HG03045 (cell line): ENCODE measurements at regions not wholly inside any gene's neighbourhood (a gene's known extent, or its start where the extent isn't known, plus 50 kb on each side); places are given as distances from the start of the nearest gene placed in this dataset.

ENCODE experiments used
- ATAC-seq: cut with Tn5 transposase; IDR thresholded peaks from one replicate; pipeline ENCODE4 v1.9.1; 2021; ENCODE audit warnings: mild to moderate bottlenecking, moderate library complexity; ENCODE audit not compliant: unreplicated experiment

DNA sequence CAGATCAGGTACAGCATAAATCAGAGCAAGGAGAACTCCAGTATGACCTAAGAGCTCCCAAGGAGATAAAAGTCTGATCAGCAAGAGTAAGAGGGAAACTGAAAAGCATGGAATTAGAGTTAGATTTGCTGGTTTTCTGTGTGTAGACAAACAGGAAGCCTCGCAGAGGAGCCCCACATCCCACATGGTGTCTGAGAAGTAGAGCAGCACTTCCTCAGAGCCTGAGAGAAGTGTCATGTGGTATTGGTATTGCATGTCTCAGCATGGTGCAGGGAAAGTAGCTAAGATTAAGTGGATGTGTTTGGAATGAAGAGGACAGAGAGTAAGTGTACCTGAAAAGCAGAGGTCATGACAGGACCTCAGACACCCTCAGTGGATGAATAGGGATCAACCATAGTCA, 175.4 kb upstream of the GBE1 start:
- ATAC-seq, result no peak

DNA sequence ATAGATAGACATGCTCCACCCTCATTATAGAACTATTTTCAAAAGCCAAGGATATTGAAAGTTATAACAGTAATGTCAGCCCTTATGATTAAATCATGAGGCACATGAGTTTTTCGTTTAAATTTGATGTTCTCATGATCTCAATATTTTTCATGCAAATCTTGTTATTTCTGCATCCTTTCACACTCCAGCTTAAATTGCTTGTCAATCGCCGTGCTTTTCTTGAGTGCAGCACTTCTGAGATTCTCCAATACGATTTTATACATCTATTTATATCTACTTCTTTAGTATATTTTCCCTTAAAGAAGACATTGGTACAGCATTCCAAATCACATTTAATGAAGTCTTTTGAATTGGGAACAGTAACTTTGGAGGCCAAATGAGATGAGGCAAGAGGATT, 171.2 kb upstream of the GBE1 start:
- no peak for ATAC-seq

DNA sequence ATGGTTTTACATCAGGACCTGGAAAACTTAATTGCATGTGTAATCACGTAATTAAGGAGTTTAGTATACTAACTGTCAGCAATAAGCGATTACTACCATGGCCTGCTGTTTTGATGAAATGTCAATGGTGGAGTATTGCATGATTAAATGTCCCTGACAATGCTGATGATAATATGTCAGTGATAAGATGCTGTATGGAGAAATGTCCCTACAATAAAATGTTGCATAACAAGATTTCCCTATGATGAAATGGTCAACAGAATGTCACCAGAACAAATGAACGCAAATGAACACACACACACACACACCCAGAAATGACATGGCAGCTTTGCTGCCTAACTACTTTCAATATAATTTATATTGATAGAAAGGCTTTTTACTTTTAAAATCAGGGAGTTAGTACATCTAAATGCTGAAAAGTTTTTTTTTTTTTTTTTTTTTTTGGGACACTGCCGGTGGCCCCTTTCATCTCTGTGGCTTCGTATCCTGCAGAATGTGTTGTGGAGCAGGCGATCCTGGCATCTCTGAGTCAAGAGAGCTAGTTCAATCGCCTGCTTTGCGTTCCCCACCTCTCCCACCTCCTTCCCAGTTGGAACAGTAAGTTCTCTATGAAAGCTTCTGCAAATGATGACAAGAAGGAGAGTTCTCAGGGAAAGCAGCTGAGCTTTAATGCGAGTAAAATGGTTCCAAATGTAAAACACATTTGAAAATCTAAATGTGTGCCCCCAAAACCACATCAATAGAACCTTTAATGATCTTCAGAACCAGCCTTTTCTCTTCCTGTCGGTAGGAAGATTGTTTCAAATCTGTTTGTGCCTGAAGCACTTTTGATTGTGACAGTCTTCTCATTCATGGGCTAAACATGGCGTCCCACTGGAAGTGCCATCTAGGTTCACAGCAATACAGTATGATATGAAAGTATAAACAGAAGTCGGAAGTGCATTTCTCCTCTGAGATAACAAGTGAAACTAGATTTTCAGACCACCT, 170.1 kb upstream of the GBE1 start:
- no peak for ATAC-seq

DNA sequence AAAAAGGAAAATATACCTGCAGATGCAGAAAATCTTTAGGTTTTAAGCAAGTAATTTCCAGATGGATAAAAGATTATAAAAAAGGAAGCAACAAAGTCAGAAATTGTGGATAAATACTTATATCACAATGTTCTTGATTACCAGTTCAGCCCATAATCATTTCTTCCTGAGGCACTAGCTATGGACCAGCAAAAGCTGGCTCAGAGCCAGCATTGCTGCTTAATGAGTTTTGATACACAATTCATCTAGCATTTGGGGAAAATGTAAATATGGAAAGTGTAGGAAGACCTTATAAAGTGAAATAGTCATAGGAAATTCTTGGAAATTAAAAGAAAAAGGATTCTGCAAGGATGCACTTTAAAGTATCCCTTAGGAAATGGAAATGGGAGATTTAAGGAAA, 168.3 kb upstream of the GBE1 start:
- no peak for ATAC-seq

DNA sequence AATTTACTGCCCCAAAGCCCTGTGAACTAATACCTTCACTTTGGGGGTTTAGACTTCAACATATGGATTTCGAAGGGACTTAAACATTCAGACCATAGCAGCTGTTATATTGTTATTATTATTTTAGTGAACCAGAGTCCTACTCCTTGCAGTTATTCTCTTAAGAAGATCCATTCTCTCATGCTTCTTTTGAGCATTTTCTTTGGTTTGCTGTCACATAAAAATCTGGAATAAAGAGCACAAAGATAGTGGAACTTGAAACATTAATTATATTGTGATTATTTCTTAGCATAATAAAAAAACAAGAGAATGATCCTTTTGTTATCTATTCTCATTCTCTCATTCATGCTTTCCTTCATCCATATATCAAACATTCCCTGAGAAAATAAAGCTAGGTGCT, 166.4 kb upstream of the GBE1 start:
- ATAC-seq, result no peak

DNA sequence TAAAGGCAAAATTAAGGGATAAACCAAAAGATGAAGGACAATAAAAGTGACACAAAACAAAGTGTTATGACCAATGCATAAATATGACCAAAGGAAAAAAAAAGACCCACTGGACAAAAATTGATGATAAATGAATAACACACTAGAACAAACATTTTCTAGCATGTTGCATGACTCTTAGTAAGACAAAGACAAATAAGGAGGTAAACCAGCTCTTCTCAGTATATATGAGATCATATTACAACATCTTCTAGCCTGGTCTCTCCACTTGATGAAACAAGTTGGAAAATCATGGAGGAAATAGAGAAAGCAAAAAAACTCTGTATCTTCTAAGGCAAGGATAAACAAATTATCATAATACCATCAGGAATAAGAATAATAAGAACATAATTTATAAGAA, 163.9 kb upstream of the GBE1 start:
- no peak for ATAC-seq

DNA sequence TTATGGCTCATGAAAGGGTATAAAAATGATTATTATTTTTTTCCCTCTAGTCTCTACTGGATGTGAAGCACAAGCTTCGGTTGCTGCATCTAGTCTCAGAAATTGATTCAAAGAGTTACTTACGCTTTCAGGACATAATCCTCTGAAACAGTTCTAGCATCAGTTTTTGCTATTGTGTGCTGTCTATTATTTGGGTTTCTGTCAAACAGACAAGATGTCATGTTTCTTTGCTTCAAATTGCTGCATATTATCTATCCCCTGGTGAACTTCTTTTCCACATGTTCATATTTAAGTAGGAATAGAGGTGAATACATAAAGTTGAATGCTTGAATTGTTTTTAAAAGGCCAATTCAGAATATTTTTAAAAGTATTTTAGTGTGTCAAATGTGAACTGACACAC, 161.6 kb upstream of the GBE1 start:
- ATAC-seq, result no peak

DNA sequence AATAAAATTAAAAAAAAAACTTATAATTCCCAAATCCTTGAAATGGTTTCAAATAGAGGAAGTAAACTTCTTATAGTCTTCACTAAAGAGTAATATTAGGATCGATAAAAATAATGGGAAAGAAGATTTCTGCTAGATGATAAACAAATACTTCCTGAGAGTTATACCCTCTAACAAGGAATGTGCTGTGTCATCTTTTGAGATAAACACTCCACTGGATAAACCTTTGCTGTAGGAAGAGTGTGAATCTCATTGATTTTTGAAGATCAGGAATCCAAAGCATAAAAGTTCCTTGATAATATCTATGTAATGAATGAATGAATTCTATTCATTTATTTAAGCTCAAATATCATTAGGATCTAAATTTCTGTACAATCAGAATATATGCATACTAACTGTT, 161.0 kb upstream of the GBE1 start:
- no peak for ATAC-seq

DNA sequence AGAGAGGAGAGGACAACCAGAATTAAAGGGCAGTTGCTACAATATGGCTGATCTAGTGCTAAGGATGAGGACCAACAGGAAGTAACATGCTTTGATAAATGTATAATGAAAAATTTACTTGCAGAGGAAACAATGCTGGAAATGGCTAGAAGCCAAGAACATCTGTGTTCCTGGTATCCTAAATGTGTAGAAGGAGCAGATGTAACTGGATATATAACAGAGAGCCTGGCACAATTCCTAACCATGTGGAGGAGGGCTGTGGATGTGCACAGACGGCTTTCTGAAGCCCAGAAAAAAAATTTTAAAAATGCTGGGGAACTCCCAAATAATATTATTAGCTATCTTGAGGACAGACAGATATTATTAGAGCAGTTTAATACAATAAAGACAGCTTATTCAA, 159.4 kb upstream of the GBE1 start:
- no peak for ATAC-seq

DNA sequence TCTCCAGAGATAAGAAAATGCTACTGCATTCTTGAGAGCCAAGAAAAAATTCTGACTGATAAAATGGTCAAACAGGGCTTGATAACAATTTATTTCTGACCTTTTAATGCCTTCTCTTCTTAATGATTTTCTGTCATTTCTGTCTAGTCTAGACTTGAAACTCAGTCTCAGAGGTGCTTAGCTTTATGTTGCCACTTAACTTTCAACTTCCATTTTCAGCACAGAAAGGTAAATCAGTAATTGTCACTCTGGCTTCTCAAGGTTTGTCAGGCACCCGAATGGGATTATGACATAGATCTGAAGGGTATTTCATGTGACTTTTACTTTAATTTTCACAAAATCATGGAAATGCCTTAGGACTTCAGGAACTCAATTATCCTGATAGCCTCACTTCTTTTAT, 155.4 kb upstream of the GBE1 start:
- no peak for ATAC-seq

DNA sequence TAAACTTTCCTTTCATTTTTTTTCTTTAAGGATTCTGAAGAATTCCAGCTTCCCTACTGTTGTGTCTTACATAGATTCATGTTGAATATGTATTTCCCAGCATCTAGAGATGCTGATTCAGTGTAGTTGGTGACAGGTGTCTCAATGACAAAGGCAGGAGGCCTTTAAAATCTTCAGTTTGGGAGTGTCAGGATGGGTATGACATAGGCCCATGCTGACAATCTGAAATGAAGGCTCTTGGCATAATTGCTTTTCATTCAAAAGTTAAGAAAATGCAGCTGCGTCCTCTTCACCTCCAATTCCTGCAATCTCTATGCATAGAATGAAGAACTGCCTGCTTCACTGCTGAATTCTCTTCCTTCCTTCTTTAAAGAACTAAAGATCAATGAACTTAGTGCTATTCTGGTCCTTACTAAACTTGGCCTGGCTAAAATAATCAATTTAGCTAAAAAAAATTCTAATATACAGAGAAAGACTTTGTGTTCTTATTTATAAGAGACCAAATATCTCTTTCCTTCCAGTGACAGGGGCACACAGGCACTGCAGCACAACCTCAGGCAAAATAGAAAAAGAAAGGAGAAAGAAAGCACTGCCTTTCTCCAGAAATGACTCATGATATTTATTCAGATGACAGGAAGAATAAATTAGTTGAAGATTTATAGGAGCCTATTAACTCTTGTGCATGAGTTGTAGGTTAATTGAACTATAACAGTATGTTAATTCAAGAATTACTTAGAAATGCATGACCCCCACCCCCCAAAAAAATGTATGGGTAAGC, 152.6 kb upstream of the GBE1 start:
- ATAC-seq, result no peak

DNA sequence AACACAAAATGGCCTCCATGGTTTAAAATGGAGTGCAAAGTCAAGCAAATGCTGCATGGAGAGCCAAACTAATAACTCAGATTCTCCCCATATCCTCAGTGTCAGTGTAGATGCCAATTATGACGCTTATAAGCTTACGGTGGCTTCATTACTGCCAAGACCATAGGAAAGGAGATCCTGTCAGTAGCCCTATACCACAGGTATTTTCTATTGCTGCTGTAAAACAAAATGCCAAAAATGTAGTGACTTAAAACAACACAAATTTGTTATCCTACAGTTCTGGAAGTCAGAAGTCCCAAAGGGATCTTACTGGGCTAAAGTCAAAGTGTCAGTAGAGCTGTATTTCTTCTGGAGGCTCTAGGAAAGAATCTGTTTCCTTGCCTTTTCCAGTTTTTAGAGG, 149.8 kb upstream of the GBE1 start:
- ATAC-seq, result no peak

DNA sequence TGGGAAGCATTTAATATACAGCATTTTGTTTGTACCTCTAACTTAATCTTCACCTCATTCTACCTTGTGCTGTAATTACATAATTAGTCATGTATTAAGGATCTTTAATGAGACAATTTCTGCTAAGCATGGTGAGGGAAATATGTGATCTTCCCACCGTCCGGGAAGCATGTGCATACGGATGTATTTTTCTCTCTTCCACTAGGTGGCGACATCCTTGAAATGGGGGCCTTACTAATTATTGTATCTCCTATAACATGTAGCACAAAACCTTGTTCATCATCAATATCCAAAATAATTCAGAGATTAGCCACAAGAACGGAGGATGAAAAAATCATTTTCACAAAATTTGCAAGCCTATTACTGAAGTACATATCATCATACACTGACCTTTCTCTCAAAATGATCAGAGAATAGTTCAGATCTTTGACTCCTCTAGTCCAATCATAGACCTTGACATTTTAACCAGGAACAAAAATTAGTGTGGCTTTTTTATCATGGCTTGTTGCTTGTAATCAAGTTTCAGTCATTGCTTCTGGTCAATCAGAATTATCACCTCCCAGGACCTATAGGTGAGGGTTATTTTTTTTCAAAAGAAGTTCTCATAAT, 148.9 kb upstream of the GBE1 start:
- ATAC-seq, result no peak

DNA sequence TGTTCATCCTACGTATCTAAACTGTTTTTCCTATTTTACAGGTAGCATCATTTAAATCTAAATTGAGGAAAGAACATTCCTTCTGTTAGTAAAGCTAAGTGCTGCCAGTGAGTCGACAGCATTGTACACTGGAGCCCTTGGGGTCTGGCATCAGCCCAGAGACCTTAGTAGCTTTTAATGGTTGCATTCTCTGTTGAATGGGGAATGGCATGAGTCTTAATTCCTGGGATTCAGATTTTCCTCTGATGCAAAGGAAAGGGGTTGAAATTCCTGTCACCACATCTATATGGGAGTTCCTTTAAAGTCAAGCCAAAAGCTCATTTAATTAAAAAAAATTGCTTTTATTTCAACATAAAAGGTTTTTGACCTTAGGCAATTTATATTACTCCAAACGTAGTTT, 148.4 kb upstream of the GBE1 start:
- no peak for ATAC-seq

DNA sequence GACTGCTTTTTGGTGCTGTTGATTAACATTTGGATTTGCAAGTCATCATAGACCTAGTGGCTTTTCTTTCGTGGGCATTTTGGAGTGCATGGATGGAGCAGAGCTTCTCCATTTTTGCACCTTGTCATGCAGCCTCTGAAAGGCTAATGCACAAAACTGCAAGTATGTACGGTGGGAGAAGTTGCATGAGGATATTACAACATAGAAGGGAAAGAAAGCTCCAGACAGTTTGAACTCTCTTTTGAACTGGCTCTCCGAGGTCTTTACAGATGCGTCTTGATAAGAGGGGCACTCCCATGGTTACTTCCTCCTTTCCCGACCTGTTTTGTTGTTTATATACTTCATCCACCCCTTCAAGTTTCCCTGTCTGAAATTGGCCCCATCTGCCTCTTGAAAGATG, 147.1 kb upstream of the GBE1 start:
- no peak for ATAC-seq

DNA sequence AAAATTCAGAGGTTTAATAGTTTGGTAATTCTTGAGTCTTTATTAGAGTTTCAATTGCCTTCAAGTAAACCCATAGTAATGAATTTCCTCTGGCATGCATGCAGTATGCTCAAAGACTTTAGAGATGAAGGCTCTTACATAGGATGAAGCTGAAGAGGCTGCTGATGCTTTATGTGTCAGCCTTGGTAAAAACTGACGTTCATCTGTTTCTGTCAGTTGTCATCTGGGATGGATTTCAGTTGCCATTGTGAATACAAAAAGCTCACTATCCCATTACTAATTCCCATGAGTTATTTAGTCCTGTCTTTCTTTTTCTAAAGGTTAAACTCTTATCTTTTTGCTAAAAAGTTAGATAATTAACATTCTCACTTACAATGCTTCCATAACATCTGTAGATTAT, 136.9 kb upstream of the GBE1 start:
- no peak for ATAC-seq

DNA sequence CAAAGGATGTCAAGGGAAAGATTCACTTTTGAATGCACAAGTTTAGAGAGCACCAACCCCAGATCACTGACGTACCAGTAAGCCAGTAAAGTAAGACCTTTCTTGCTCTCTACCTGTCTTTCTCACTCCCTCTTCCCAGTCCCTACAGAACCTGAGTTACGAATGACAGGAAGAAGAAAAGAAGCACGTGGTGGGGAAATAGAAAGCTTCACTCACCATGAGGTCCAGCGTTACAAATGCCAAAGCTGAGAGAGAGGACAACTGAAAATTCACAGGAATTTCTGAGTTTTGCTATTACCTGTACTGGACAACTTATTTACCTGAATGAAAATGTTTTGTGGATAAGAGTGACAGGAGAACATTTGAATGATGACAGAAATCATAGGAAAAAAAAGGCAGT, 133.2 kb upstream of the GBE1 start:
- no peak for ATAC-seq

DNA sequence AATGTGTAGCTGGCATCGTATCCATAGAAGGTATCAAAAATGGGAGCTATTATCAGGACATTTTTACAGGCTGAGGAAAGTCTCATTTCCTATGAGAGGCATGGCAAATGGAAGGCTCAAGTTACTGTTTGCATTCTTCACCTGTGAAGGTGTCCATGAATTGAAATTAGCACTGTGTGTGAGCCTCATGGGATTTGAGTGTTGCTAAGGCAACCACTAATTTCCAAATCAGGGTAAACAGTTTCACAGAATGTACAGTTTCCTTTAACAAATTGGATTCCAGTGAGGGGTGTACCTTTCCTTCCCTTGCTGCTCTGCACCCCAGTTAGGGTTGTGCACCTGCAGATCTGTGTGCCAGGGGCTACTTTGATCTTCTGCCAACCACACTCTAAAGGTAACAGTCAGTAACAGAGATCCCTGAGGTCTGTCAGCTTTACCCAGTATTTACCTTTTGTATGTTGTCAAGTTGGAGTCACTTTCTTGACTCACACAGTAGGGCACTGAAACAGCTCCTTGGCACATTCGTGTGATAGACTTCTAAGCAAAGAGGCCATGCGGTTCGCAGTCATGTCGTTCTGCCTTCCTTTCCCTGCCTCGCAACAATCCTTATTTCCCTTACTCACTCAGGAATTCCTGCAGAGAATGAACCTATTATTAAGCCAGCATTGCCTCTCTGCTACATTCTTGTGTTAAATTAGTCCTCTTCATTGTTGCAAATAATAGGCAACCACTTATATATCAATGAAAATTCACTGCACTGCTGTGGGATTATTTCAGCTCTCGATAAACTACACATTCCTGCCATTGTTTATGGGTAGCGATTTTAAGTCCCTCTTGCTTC, 129.8 kb upstream of the GBE1 start:
- no peak for ATAC-seq

DNA sequence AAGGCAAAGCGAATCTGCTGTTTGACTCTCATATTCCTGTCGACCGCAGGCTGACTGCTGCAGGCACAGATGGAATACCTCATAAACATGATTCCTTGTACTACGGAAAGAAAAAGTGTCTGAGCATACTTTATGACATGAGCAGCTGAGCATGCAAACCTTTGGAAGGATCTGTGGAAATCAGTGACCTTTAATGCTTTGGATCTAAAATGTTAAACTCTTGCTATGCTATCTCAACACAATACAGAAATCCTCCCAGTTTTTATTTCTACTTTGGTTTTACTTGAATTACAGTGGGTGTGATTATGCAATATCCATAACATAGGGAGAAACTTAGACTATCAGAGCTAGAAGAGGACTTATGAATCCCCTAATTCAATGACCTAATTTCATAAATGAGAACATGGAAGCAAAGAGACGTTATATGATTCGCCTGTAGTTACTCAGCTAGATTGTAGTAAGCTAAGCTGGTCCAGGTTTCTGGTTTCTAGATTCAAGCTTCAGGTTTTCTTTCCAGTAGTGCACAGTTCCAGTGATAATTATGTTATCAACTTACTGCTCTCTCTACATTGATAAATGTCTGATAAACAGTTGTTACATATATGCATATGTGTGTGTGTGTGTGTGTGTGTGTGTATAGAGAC, 127.6 kb upstream of the GBE1 start:
- ATAC-seq, result no peak

DNA sequence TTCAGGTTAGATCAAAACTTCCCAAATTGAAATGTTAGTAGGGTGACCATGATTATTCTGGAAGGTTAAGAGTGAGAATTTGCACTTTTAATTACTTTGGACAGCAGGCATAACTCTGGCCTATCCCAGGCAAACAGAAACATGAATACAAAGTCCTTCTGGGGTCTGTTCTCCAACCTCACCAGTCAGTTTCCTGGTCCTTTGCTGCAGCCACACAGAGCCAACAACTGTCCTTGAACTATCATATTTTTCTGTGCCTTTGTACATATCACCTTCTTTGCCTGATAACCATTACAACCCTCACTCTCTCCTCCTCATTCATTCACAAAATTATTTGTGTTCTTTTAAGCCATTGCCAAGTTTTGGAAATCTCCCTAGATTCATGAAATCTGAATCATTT, 126.0 kb upstream of the GBE1 start:
- ATAC-seq, result no peak
